Left renal cortex interstitium (tissue), 4 donors: ENCODE measurements at regions not wholly inside any gene's neighbourhood (a gene's known extent, or its start where the extent isn't known, plus 50 kb on each side); places are given as distances from the start of the nearest gene placed in this dataset.

ENCODE experiments used
- DNase-seq, 4 donors: peaks; one replicate each; pipeline ENCODE4 v3.0.0-alpha.2; 2013; ENCODE audit warnings: low read depth in 4 of 4, low spot score in 2 of 4, missing footprints in 1 of 4

GRCh38 chr4:67125636-67126514, 419.4 kb downstream of the CENPC start:
- DNase-seq = no peak

GRCh38 chr4:67124716-67125115, 420.6 kb downstream of the CENPC start:
- DNase-seq = no peak

GRCh38 chr4:67122029-67122428, 423.3 kb downstream of the CENPC start:
- peak in 1 of 4 donors; percentile 3 for DNase-seq

- no peak for DNase-seq
Measured at GRCh38 chr4:67120369-67120768, 424.9 kb downstream of the CENPC start.

DNA sequence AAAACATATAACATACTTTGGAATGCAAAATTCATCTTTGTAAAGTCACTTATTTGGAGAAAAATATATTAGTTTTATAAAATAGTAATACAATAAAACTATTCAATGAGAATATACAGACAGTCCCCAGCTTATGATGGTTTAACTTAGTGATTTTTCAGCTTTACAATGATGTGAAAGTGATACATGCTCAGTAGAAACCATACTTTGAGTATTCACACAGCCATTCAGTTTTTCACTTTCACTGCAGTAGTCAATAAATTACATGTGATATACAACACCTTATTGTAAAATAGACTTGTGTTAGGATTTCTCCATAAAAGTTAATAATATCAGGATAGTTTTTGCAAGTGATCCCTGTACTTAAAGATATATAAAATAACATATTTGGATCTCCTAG, 436.0 kb downstream of the CENPC start:
- no peak for DNase-seq

DNA sequence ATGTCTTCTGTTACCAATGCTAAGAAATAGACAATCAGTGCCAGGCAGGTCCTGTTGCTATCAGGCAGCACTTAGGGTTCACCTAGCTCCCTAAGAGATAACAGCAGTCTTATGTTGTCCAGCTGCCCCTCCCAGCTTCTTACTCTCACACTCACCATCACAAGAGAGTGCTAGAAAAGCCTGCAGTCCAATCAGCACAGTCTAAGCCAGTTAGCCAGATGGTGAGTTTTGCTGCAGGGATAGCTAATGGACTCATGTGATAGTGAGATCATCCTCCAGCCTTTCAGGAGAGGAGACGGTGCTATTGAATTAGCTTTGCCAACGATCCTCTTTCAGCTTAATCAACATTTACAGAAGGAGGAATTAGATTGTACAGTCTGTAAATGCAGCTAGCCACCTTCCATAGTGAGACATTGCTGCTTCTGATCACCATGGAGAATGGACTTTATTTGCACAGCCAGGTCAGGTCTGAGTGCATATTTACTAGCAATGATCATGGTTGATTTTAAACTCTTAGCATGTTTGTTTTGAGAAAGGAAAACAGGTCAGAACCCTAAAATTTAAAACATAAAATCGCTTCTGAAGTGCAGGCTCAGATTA, 438.3 kb downstream of the CENPC start:
- no peak for DNase-seq

GRCh38 chr4:67104145-67104544, 441.2 kb downstream of the CENPC start:
- DNase-seq = no peak

DNA sequence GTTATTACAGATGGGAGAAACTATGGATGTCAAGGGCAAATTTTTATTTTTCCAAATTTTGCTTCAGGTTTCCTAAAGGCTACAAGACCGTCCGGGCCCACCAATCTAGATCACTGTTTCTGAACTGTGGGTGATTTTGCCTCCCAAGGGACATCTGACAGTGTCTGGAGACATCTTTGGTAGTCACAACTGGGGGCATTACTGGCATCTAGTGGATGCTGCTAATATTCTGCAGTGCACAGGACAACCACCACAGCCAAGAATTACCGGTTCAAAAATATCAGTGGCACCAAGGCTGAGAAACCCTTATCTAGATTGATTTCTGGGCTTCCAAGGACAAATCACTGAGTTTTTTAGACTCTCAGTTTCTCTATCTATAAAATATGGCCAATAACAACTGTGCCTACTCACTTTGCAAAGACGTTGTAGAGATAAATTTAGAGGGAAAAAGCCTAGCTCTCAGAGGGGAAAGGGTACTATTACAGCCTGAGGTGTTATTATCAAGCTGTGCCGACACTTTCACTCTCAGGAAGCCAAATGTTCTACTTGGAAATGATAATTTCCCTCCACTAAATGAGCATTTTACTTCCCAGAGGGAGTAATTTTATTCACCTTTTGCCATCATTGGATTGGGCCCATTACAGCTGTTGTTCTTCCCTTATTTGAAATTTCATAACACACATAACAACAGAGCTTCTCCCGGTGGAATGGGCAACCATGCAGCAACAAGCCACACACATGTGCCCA, 442.1 kb downstream of the CENPC start:
- DNase-seq = no peak

DNA sequence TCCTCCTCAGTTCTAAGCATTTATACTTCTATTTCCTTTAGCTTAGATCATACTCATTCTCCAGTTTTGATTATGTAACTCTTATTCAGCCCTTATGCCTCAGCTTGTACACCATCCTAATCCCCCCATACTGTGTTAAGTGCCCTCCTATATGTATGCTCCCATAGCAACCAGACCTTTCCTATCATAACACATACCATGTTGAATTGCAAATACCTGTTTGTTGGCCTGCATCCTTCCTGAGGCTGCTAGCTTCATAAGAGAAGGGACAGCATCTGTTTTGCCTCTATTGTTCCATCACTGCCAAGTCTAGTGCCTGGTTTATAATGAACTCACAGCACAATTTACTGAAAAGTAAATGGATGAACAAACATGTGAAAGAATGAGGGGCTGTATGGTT, 443.7 kb downstream of the CENPC start:
- DNase-seq = no peak

GRCh38 chr4:67092351-67092750, 453.0 kb downstream of the CENPC start:
- no peak for DNase-seq

- no peak for DNase-seq
Measured at GRCh38 chr4:67091673-67092072, 453.6 kb downstream of the CENPC start.

DNA sequence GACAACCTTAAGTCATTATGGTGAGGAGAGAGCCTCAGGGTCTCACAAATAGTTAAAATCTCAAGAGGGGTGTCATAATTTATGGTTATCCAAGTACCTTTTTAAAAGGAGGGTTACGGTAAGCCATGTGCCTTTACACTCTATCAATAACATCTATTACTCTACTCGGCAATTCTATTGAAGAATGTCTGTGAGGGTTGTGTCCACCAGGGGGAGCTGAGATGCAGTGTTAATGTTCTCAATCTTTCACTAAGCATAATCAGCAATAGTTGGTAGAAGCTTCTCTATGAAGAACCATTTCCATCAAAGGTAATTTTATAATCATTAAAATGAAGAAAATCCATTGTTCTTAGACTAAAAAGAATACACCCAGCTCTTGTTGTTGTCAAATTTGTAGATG, 457.4 kb downstream of the CENPC start:
- no peak for DNase-seq

DNA sequence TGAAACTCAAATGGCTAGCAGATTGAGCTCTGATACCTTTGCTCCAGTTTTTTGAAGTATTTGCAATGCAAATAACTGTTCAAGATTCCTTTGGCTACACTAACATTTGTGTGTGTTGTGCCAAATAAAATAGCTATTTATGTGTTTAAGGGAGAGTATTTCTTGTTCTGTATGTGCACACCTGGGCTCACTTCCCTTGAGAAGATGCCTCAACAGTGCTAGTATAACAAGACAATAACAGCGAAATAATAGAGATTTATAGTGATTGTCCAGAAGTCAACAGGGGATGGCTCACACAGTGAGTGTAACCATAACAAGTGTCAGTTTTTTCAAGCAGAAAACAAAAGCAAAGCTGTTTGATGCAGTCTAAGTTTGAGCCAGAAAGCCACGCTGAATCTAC, 460.5 kb downstream of the CENPC start:
- no peak for DNase-seq

- DNase-seq = no peak
Measured at GRCh38 chr4:67083496-67083895, 461.8 kb downstream of the CENPC start.

- no peak for DNase-seq
Measured at GRCh38 chr4:67082746-67083145, 462.6 kb downstream of the CENPC start.

DNA sequence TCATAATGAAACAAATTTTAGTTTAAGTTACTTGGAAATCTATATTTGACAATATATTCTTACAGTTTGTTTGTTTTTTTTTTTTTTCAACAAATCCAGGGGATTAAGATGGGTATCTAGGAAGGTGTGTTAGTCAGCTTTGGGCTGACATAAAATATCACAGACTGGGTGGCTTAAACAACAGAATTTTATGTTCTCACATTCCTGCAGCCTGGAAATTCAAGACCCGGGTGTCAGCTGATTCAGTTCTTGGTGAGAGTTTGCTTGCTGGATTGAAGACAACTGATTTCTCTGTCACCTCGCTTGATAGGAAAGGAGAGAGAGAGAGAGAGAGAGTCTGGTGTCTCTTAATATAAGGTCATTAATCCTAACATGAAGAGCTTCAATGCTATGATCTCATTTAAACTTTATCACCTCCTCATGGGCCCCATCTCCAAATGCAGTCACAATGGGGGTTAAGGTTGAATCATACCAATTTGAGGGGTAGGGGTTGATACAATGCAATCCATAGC, 465.2 kb downstream of the CENPC start:
- no peak for DNase-seq

DNA sequence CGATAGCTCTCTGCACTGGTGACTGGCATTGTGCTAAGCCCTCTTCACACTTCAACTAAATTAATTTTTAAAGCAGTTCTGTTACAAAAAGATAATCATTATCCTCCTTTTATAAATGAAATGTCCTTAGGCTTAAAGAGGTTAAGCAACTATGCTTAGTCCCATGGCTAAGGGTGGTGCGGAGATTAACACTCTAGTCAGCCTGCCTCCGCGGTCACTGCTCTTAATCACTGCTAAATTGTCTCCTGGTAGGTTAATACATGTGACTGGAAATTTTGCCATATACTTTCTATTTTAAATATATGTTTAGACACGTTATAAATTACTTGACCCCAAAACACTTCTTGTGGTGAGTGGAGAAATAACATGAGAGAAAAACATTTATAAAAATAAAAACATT, 473.7 kb downstream of the CENPC start:
- DNase-seq = no peak

- no peak for DNase-seq
Measured at GRCh38 chr4:67055319-67055718, 490.0 kb downstream of the CENPC start.

GRCh38 chr4:67054896-67055295, 490.4 kb downstream of the CENPC start:
- no peak for DNase-seq

GRCh38 chr4:67052814-67053675, 492.3 kb downstream of the CENPC start:
- DNase-seq = no peak
